ENCODE measurements at regions not wholly inside any gene's neighbourhood (a gene's known extent, or its start where the extent isn't known, plus 50 kb on each side); places are given as distances from the start of the nearest gene placed in this dataset.

DNA sequence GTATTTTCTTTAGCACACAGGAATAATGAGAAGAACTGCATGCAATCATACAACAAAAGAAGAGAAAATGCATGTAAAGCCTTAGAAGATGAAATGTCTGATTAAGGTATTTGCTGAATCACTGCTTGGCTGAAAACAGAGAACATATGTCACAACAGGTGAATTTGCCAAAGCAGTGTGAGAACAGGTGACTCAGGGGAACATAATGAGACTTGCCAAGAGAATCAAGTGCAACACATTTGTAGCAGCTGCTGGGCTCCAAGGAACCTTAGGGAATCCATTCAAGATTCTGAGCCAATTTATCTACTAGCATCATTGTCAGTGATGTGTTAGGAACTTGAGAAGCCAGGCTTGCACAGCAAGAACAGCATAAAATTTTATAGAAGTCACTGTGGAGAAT, 273.1 kb downstream of the PCDH20 start:
- no peak for TF ChIP-seq EZH2phosphoT487 (IDR thresholded peaks at IDR 0.05; ENCODE audit: borderline replicate concordance, low read length)
- TF ChIP-seq, protein P1, sequence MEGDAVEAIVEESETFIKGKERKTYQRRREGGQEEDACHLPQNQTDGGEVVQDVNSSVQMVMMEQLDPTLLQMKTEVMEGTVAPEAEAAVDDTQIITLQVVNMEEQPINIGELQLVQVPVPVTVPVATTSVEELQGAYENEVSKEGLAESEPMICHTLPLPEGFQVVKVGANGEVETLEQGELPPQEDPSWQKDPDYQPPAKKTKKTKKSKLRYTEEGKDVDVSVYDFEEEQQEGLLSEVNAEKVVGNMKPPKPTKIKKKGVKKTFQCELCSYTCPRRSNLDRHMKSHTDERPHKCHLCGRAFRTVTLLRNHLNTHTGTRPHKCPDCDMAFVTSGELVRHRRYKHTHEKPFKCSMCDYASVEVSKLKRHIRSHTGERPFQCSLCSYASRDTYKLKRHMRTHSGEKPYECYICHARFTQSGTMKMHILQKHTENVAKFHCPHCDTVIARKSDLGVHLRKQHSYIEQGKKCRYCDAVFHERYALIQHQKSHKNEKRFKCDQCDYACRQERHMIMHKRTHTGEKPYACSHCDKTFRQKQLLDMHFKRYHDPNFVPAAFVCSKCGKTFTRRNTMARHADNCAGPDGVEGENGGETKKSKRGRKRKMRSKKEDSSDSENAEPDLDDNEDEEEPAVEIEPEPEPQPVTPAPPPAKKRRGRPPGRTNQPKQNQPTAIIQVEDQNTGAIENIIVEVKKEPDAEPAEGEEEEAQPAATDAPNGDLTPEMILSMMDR (conservative IDR thresholded peaks at IDR 0.05; ENCODE audit: low read depth, low read length), result no peak
